ENCODE measurements at regions not wholly inside any gene's neighbourhood (a gene's known extent, or its start where the extent isn't known, plus 50 kb on each side); places are given as distances from the start of the nearest gene placed in this dataset.

DNA sequence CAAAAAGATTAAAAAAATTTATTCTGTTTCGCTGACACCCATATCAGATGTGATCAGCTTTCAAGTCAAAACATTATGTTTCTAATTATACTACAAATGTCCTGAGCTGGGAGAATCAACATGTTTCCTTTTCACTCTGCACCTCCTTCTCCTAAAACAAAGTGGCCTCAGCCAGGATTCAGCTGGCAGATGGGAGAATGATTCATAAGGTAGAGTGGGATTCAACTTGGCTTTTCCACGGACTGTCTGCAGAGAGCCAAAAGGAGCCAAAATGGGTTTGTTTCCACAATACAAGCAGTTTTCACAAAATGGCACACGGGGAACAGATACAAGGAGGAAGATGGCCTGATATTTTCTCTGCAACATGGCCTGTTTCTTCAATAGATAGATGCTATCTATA lies 376.5 kb upstream of the PRKCQ start (continued):
- no peak for TF ChIP-seq FOSL1 (tag; conservative IDR thresholded peaks at IDR 0.05)
- TF ChIP-seq KHSRP (IDR thresholded peaks at IDR 0.05): no peak
- no peak for TF ChIP-seq FOS (IDR thresholded peaks at IDR 0.05; ENCODE audit: extremely low read depth, insufficient read length)
- no peak for TF ChIP-seq POLR2AphosphoS5 (IDR thresholded peaks at IDR 0.05; ENCODE audit: control insufficient read depth, insufficient read depth, low read depth, low read length)
- TF ChIP-seq PHF8 (IDR thresholded peaks at IDR 0.05; ENCODE audit: borderline replicate concordance, low read length): no peak

- FAIRE-seq: no peak
- Histone ChIP-seq H3K36me3 (ENCODE audit: control insufficient read depth, insufficient read depth, low read length) (no peaks in the 10 kb centered on the region), H3K4me1 (replicated peaks in 1 of 2; ENCODE audit: control insufficient read depth in 2 of 2, insufficient read depth in 2 of 2, low read length in 2 of 2) (peaks cover 0 to 2% of the 10 kb centered on the region in 2 experiments; a peak in 1 of 5 replicates), H2AFZ (ENCODE audit: low read depth, low read length) (no peak overlapping the region), H4K20me1 (replicated peaks; ENCODE audit: control insufficient read depth, insufficient read depth, low read length) (no peaks in the 10 kb centered on the region), H3K4me2 (ENCODE audit: insufficient read depth, low read length) (no peak overlapping the region), H3K9ac (ENCODE audit: insufficient read depth in 1 of 2, low read depth in 2 of 2, low read length in 2 of 2) (no peak overlapping the region), H3K27me3 (ENCODE audit: control insufficient read depth in 2 of 2, insufficient read depth in 2 of 2, low read length in 2 of 2) (no peaks in the 10 kb centered on the region), H3K9me3 (replicated peaks; ENCODE audit: control insufficient read depth, insufficient read depth, low read depth, low read length) (no peaks in the 10 kb centered on the region), H3K4me3 (no peak overlapping the region), H3K27ac (ENCODE audit: extremely low read depth, low read depth, low read length) (no peak overlapping the region), H3K79me2 (ENCODE audit: control insufficient read depth, insufficient read depth, low read length) (no peaks in the 10 kb centered on the region), H3K9me1 (ENCODE audit: control insufficient read depth, insufficient read depth, low read length) (no peaks in the 10 kb centered on the region)
- CTCF ChIA-PET (ENCODE audit: low intra/inter-chr PET ratio): no interaction called here
- intact Hi-C loops (cut with micrococcal nuclease) (no loop called here), in situ Hi-C loops (cut with MboI) (no loop called here)
- POLR2A ChIA-PET: interaction anchor here (0.7 kb wide), 1 partner anchor 67 kb away, joined by 3 read pairs; no protein-coding TSS in a partner anchor
- DNase-seq (ENCODE audit: extremely low read depth in 1 of 4, low spot score in 3 of 4): no peak
- TF ChIP-seq DIDO1 (tag; IDR thresholded peaks at IDR 0.05; ENCODE audit: low read depth) (no peak), IFI16 (CRISPR knock-in tag; IDR thresholded peaks at IDR 0.05) (no peak), NFE2 (IDR thresholded peaks at IDR 0.05; ENCODE audit: low read depth) (no peak), SRSF3 (IDR thresholded peaks at IDR 0.05; ENCODE audit: insufficient read depth, low read length) (no peak), ZKSCAN3 (CRISPR knock-in tag; IDR thresholded peaks at IDR 0.05) (no peak), POLR2H (tag; IDR thresholded peaks at IDR 0.05; ENCODE audit: low read depth) (no peak), ZNF253 (CRISPR knock-in tag; conservative IDR thresholded peaks at IDR 0.05) (no peak), ARID2 (IDR thresholded peaks at IDR 0.05) (no peak), ARNT (IDR thresholded peaks at IDR 0.05) (no peak), SP2 (IDR thresholded peaks at IDR 0.05; ENCODE audit: extremely low read depth, low read depth, low read length, poor library complexity, severe bottlenecking) (no peak), RBM17 (IDR thresholded peaks at IDR 0.05; ENCODE audit: borderline replicate concordance, low read depth, low read length) (no peak), PTRF (tag; IDR thresholded peaks at IDR 0.05) (no peak), HIVEP1 (CRISPR knock-in tag; IDR thresholded peaks at IDR 0.05) (no peak), HSF4 (CRISPR knock-in tag; IDR thresholded peaks at IDR 0.05; ENCODE audit: borderline replicate concordance) (no peak)
- TF ChIP-seq, protein P1, sequence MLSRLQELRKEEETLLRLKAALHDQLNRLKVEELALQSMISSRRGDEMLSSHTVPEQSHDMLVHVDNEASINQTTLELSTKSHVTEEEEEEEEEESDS (CRISPR knock-in tag; IDR thresholded peaks at IDR 0.05): no peak
- TF ChIP-seq, protein P2, sequence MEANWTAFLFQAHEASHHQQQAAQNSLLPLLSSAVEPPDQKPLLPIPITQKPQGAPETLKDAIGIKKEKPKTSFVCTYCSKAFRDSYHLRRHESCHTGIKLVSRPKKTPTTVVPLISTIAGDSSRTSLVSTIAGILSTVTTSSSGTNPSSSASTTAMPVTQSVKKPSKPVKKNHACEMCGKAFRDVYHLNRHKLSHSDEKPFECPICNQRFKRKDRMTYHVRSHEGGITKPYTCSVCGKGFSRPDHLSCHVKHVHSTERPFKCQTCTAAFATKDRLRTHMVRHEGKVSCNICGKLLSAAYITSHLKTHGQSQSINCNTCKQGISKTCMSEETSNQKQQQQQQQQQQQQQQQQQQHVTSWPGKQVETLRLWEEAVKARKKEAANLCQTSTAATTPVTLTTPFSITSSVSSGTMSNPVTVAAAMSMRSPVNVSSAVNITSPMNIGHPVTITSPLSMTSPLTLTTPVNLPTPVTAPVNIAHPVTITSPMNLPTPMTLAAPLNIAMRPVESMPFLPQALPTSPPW (CRISPR knock-in tag; IDR thresholded peaks at IDR 0.05): no peak
- BruUV-seq (replicated peaks): no TSS peak
- 31% methylated on average over 6 of the region's 6 CpGs for WGBS (ENCODE audit: insufficient coverage, low coverage, missing lambda C conversion rate)
- ATAC-seq: no peak
Measured at GRCh38 chr10:6953271-6953801, 373.3 kb upstream of the PRKCQ start.
